GM19372 (cell line): ENCODE measurements at regions not wholly inside any gene's neighbourhood (a gene's known extent, or its start where the extent isn't known, plus 50 kb on each side); places are given as distances from the start of the nearest gene placed in this dataset.
"Not testable (repeated sequence)": the region's sequence is repeated elsewhere in the genome, so short reads cannot be mapped to it uniquely, and the experiment has no call there.

ENCODE experiments used
- ATAC-seq: cut with Tn5 transposase; IDR thresholded peaks from one replicate; pipeline ENCODE4 v1.9.1; 2021; ENCODE audit warnings: mild to moderate bottlenecking, low read depth, moderate library complexity; ENCODE audit not compliant: unreplicated experiment

DNA sequence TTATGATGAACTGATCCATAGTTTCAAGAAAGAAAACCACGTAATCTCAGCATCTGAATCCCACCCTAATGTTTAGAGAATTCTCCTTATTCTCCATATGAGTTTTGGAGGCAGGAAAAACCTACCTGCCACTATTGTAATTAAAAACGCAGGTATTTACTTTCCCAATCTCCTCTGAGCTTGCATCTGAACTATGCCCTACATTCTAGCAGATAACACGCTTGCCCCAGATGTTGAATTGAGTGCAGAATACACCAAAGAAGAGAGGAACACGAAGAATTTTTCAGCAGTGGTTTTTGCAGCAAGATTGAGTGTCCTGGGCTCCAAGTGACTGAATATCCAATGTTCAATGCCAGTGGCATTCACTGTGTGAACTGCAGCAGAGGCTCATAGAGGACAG is 182.4 kb downstream of the COX18 start:
- ATAC-seq: no peak

- ATAC-seq: no peak
These were observed 182.9 kb downstream of the COX18 start for GRCh38 chr4:72886602-72887001.

DNA sequence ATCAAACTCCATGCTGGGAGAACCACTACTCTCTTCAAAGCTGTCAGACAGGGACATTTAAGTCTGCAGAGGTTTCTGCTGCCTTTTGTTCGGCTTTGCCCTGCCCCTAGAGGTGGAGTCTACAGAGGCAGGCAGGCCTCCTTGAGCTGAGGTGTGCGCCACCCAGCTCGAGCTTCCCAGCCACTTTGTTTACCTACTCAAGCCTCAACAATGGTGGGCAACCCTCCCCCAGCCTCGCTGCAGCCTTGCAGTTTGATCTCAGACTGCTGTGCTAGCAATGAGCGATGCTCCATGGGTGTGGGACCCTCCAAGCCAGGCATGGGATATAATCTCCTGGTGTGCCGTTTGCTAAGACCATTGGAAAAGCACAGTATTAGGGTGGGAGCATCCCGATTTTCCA is 185.3 kb downstream of the COX18 start:
- ATAC-seq: not testable (repeated sequence)

DNA sequence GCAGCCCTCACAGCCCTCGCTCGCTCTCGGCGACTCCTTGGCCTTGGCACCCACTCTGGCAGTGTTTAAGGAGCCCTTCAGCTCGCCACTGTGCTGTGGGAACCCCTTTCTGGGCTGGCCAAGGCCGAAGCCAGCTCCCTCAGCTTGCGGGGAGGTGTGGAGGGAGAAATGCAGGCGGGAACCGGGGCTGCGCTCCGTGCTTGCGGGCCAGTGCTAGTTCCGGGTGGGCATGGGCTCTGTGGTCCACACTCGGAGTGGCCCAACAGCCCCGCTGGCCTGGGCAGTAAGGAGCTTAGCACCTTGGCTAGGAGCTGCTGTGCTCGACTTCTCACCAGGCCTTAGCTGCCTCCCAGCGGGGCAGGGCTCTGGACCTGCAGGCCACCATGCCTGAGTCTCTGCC is 192.6 kb downstream of the COX18 start:
- ATAC-seq: no peak

- no peak for ATAC-seq
These were observed 194.0 kb downstream of the COX18 start for GRCh38 chr4:72875545-72875944.

DNA sequence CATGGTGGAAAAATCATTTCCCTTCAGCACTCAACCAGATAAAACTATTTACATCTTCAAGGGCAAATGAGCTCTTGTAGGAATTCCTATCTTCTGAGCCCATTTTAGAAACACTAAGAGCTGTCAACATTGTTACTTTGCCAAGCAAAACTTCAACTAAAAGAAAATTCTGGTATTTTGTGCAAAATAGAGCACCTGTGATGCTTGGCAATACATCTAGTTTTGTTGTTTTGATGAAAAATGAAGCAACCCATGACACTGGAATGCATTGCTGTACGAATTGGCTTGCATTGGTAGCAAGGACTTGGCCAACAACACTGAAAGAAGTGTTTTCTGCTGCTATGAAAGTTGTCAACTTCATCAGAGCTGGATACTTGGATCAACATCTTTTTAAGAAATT is 194.4 kb downstream of the COX18 start:
- no peak for ATAC-seq

DNA sequence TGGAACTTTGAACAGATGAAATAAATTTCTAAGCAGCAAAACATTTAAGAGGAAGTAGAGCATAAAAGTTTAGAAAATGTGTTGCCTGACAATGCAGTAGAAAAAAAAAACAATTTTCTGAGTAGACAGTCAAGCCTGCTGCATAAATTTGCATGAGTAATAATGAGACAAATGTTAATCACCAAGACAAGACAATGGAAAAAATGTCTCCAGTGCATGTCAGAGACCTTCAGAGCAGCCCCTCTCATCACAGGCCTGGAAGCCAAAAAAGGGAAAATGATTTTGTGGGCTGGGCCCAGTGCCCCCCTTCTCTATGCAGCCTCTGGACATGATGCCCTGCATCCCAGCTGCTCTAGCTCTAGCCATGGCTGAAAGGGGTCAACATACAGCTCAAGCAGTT is 204.6 kb downstream of the COX18 start:
- ATAC-seq: no peak

- not testable (repeated sequence) for ATAC-seq
These were observed 205.2 kb downstream of the COX18 start for GRCh38 chr4:72864277-72864676.

DNA sequence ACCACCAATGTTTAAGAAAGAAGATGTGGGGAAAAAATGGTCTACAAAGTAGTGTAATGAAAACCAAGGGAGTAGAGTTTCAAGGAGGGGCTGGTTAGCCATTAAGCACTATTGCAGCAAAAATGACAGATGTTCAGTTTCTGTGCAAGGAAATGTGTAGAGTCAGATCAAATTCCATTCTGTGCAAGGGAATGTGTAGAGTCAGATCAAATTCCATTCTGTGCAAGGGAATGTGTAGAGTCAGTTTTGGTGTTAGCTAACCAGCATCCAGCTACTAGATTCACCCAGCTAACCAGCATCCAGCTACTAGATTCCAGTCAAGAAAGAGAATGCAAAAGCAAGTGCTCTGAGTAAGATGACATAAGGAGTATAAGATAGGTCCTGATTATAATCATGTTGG is 208.8 kb downstream of the COX18 start:
- ATAC-seq: no peak

- ATAC-seq: no peak
These were observed 211.2 kb downstream of the COX18 start for GRCh38 chr4:72858328-72858727.

DNA sequence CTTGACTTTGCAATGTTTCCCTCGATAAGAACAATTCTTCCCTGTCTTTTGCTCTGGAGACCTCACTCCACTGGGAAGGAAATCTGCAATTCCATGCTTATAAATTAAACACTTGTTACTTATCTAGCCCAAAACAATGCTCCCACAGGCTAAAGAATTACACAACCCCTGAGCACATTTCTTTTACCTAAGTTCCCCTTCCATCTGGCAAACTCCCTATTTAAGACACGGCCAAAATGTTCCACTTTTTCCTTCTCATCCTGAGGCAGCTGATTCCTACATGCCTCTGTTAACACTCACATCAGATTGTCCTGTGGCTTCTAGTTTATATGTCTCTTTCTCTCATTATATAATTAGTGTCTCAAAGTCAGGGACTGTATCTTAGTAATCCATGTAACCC is 211.7 kb downstream of the COX18 start:
- ATAC-seq: no peak

GRCh38 chr4:72857216-72857615 is 212.3 kb downstream of the COX18 start:
- no peak for ATAC-seq

DNA sequence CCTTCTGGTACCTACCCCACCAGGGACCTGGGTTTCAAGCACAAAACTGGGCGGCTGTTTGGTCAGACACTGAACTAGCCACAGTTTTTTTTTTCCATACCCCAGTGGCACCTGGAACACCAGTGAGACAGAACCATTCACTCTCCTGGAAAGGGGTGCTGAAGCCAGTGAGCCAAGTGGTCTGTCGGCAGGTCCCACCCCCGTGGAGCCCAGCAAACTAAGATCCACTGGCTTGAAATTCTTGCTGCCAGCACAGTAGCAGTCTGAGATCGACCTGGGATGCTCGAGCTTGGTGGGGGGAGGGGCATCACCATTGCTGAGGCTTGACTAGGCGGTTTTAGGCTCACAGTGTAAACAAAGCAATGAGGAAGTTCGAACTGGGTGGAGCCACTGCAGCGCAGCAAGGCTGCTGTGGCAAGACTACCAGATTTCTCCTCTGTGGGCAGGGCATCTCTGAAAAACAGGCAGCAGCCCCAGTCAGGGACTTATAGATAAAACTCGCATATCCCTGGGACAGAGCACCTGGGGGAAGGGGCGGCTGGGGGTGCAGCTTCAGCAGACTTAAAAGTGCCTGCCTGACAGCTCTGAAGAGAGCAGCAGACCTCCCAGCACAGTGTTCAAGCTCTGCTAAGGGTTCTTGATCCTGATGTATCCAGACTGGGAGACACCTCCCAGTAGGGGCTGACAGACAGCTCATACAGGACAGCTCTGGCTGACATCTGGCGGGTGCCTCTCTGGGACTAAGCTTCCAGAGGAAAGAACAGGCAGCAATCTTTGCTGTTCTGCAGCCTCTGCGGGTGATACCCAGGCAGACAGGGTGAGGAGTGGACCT is 223.0 kb downstream of the COX18 start:
- ATAC-seq: no peak

- no peak for ATAC-seq
These were observed 226.1 kb downstream of the COX18 start for GRCh38 chr4:72843466-72843865.

GRCh38 chr4:72842323-72842722 is 227.2 kb downstream of the COX18 start:
- ATAC-seq: no peak

DNA sequence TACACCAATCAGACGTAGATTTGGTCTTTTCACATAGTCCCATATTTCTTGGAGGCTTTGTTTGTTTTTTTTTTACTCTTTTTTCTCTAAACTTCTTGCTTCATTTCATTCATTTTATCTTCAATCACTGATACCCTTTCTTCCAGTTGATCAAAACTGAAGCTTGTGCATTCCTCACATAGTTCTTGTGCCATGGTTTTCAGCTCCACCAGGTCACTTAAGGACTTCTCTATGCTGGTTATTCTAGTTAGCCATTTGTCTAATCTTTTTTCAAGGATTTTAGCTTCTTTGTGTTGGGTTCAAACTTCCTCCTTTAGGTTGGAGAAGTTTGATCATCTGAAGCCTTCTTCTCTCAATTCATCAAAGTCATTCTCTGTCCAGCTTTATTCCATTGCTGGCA is 229.3 kb downstream of the COX18 start:
- ATAC-seq: not testable (repeated sequence)

DNA sequence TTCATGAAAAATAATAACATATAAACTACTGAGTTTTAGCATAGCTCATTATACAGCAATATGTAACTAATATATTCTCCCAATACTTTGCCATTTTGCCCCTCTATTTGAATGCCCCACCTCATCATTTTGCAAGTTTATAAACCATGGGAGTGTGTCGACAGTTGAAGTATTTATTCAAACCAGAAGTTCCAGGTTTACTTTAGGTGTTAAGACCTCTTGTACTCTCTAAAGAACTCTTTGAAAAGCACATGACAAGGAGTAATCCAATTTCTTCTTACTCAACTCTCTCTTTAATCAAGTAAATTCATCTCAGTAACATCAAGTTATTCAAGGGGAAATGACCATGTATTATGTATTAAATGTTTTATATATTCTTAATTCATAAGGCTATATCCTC is 240.7 kb downstream of the COX18 start:
- no peak for ATAC-seq

DNA sequence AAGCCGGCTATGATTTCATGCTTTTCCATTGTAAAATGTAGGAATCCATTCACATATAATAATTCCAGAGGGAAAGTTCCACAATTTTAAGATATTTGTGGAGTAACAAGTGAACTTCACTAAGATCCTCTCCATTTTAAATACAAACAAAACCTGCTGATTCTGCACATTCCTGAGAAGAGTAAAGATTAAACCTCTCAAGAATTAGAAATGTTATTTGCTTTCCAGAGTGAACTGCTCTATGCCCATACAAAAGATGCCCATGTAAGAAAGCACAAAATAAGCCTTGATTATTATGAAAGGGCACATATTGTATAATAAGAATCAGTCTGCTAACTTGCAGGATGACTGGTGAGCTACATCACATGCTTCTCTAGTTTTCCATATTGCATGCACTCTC is 241.5 kb downstream of the COX18 start:
- no peak for ATAC-seq

DNA sequence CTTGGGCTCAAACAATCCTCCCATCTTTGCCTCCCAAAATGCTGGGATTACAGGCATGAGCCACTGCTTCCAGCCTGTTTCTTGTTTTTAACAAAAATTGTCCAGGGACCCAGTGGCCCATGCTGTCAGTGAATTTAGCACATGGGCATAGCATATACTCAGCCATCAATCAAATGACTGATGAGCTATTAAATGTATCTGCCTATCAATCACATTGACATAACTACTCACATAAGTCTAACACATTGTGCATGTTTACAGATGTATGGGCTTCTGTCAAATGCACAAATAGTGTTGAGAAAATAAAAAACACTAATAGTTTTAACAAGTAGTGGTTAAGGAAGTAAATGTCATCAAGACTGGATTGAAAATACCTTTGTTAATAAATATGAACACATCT is 249.4 kb downstream of the COX18 start:
- no peak for ATAC-seq

DNA sequence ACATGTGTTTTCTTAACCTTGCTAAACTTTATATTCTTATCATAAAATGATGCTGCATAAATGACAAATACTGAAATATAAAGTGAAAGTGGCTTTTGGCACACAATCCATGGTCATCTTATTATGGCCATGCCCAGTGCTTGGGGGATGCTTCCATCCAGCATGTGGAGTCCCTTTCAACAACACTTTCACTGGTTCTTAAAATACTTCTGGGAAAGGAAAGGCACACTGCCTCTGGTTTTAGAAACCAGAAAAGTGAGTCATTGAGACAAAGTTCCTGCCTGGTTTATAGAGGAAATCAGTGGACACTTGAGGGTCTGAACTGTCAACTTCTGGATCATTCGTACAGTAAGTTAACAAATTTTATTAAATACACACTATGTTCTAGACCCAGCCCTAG is 248.0 kb upstream of the ADAMTS3 start:
- no peak for ATAC-seq

DNA sequence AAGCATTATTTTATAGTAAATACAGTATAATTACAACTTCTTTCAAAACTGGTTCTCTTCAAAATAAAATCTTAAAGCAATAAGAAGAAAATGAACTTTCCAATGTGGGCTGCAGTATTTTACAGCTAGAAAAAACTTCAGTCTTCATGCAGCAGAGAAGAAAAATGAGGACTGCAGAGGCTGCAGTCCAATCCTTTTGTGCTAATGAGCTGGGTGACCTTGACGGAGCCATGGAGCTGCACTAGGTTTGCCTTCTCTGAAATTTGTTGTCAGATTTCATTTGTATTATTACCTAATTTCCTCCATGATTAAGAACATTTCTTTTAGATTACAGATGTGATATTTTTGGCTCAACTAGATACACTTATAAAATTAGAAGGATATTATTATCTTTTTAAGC is 245.2 kb upstream of the ADAMTS3 start:
- ATAC-seq: no peak

GRCh38 chr4:72809208-72809607 is 240.2 kb upstream of the ADAMTS3 start:
- no peak for ATAC-seq

DNA sequence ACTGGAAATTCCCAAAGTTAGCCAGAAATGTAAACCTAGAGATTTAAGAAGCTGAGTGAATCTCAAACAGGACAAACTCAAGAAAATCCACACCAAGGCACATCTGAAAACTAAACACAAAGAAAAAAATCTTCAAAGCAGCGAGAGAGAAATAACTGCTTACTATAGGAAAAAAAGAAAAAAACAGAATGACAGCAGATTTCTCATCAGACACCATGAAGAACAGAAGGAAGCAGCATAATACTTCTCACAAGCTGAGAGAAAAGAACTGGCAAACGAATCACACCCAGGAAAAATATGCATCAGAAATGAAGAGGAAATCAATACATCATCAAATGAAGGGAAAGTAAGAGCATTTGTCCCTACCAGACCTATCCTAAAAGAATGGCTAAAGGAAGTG is 236.3 kb upstream of the ADAMTS3 start:
- ATAC-seq: no peak
